ENCODE measurements at regions not wholly inside any gene's neighbourhood (a gene's known extent, or its start where the extent isn't known, plus 50 kb on each side); places are given as distances from the start of the nearest gene placed in this dataset.

DNA sequence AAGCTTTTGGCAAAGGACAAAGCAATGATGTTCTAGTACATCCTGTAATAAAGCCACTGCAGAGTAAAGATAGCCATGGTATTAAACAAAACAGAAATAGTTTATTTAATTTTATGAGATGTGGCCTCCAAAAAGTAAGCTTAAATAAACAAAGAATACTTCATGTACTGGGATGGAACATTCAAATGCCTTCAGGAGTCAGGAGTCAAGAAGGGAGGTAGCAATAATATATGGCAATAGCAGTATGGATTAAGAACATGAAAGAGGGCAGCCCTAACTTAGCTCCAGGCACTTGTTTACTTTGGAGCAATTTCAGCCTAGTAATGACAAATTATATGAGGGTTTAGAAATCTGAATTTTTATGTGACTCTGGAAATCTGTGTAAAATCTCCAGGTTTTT is 343.9 kb upstream of the THRB start:
- no peak for DNase-seq (ENCODE audit: low read depth)

GRCh38 chr3:24843955-24844354 is 349.3 kb upstream of the THRB start:
- DNase-seq (ENCODE audit: low read depth) = no peak

DNA sequence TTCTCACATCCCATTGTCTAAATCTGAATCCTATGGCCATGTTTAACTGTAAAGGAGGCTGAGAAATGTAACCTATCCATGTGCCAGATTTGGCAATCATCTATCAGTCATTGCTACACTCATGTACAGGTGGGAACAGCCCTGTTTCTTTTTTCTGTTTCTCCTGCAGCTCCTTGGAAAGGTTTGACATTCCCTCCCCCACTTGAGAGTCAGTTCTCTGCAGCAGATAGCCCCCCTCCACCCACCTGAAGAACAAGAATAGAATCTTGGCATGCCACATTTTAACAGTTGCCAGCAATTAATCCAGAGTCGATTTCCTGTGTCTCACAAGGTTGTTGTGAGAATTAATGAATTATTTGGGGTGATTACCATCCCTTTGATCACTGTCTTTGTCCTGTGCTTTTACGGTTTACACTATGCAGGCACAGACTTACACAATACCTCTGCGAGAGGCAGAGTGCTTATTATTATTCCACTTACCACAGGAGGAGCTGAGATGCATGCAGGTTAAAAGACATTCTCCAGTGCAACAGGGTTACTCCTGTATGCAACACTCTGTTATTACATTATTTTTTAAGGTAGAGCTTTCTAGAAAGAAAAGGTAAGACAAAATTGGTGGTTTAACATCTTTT is 351.0 kb upstream of the THRB start:
- no peak for DNase-seq (ENCODE audit: low read depth)

DNA sequence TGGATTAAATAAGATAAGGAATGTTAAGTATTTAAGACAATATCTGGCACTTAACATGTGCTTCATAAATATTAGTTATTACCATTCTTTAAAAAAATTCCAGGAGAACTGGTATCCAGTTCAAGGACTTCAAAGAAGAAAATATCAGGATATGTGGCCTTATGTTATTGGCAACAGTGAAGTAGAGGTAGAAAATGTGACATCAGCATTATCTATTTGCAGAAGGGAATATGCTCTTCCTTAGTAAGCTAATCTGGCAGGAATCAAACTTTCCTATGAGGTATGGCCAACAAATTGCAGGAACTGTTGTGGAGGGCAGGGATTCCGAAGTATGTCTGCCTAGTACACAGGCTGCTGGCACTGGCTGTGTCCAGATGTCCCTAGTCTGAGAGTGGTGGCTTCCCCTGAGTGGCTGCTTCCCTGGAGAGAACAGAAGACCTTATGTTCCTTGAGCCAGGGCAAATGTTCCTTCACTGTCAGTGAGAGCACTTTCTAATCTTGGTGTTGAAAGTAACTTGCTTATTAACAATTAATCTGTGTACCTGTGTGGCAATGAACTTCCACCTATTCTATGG is 351.7 kb upstream of the THRB start:
- DNase-seq (ENCODE audit: low read depth) = no peak

GRCh38 chr3:24850245-24850644 is 355.6 kb upstream of the THRB start:
- no peak for DNase-seq (ENCODE audit: low read depth)

- DNase-seq (ENCODE audit: low read depth) = no peak
Measured at GRCh38 chr3:24853685-24854490, 359.2 kb upstream of the THRB start.

GRCh38 chr3:24854748-24855147 is 360.1 kb upstream of the THRB start:
- no peak for DNase-seq (ENCODE audit: low read depth)

DNA sequence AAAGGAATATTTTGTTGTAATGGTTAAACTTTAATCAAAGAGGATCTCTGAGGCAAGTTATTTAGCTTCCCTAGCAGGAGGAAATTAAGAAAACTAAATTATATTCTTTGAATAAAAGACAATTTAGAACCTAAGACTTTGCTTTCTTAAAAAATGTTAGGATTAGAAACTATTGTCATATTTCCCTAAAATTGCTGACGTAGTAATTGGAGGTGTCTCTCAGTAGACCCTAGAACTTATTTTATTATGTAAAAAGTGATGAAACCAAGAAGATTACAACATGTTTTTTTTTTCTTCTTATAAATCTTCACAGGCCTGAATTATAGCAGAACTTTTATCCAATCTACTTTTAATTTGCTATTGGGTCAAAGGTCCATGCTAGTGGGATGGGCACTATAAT is 363.3 kb upstream of the THRB start:
- DNase-seq (ENCODE audit: low read depth) = no peak

- no peak for DNase-seq (ENCODE audit: low read depth)
Measured at GRCh38 chr3:24863215-24863614, 368.6 kb upstream of the THRB start.

DNA sequence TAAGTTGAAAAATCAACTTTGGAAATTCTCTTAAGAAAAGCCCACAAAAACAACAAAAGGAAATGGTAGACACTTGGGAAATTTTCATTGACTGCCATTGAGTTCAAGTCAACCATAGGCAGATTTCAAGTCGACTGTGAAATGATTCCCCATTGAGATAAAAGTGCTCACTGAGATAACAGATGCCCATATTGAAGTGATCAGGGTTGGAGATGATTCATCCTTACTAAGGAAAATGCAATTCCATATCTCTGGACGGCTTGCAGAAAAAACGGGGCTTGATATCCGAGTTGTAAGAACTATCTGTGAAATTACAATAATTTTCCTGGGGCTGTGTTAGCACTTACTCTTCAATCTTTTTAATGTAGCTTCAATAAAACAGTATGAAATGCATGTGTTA is 373.1 kb upstream of the THRB start:
- DNase-seq (ENCODE audit: low read depth) = peak; percentile 5

- DNase-seq (ENCODE audit: low read depth) = no peak
Measured at GRCh38 chr3:24881239-24881638, 386.6 kb upstream of the THRB start.

DNA sequence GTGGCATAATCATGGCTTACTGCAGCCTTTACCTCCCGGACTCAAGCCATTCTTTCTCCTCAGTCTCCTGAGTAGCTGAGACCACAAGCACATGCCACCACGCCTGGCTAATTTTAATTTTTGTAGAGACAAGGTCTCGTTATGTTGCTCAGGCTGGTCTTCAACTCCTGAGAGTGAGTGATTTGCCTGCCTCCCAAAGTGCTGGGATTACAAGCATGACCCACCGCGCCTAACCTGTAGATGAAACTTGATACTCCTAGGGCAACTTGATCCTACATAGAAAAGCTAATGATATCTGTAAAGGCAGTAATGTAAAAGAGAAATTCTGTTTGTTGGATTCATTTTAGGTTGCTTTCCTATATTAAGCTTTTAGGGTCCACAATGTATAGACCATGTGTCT is 391.9 kb upstream of the THRB start:
- DNase-seq (ENCODE audit: low read depth) = no peak

DNA sequence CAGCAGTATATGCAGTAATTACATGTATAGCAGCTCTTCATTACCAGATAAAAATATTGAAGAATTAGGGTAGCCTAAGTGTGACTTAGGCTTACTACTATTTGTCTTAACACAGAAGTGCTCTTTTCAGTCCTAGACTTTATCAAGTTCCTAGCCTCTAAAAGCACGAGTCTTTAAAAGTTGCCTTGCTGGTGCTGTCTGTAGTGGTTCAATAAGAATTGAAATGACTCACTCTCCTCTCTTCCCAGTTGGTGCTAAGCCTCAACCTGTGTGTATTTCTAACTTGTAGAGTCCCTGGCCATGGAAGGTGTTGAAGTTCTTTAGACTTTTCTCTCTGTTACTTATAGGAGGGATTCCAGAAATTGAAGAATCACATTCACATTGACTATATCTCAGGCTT is 395.4 kb upstream of the THRB start:
- DNase-seq (ENCODE audit: low read depth) = no peak

DNA sequence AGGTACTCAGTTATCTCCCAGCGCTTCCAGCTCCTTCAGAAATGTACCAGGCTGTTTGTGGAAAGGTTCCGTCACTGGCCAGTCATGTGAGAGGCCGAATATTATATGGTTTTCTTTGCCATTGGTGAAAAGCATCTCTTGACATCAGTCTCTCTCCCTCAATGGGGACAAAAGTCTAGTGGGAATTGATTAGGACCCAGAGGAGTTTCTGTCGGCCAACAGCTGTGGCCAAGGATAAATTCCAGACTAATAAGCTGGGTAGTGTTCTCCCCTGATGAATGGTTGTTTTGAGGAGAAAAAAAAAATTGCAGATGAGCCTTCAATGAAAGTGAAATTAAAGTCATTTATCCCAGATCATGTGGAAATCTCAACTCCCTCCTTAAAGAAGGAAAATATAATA is 404.7 kb upstream of the THRB start:
- DNase-seq (ENCODE audit: low read depth) = no peak

DNA sequence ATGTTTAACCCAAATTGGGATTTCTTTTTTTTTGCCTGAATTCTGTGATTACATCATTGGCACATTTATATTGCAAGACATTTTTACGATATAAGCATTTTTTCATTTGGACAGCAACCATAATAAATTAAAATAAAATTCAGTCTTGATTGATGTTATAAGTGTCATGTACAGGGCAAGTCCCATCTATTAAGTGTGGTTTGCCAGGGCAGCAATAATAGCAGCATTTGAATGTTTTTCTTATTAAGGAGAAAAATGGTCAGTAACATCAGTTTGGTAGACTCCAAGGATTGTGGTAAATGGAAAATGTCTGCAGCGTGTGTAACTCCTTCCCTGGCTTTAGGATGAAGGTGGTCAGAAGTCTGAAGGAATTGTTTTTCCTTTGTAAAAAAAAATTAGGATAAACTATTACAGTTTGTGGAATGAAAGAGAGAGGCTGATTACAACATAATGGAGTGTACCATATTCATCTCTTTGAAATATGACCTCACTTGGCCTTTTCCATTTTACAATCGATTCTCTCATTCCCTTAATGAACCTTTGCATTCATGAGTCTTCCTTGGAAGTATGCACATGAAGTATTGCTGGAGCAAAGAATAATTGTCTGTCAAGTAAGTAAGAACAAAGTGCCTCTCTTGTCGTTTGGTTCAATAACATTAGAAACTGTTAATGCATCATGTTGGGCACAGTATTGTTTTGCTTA is 405.4 kb upstream of the THRB start:
- no peak for DNase-seq (ENCODE audit: low read depth)

- peak; percentile 1 for DNase-seq (ENCODE audit: low read depth)
Measured at GRCh38 chr3:24905266-24905665, 410.6 kb upstream of the THRB start.

GRCh38 chr3:24907106-24907505 is 412.5 kb upstream of the THRB start:
- no peak for DNase-seq (ENCODE audit: low read depth)

GRCh38 chr3:24911076-24911475 is 416.4 kb upstream of the THRB start:
- DNase-seq (ENCODE audit: low read depth) = no peak

DNA sequence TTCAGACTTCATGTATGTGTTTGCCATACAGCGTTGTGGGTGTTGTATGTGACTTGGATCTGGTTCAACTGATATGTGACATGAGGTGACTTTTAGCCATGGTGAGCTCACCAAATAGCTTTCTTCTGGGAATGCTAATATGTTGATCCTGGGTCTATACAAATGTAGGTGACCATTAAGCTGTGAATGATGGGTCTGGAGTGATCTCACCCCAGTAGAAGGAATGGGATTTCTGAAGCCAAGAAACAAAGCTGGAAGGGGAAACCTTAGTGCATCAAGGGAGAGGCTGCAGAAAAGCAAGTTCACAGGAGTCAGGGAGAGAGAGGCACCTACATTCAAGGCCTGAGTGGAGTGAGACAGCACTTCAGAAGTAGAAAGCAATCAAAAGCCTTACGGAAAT is 421.0 kb upstream of the THRB start:
- DNase-seq (ENCODE audit: low read depth) = no peak

GRCh38 chr3:24917908-24918307 is 423.3 kb upstream of the THRB start:
- no peak for DNase-seq (ENCODE audit: low read depth)

DNA sequence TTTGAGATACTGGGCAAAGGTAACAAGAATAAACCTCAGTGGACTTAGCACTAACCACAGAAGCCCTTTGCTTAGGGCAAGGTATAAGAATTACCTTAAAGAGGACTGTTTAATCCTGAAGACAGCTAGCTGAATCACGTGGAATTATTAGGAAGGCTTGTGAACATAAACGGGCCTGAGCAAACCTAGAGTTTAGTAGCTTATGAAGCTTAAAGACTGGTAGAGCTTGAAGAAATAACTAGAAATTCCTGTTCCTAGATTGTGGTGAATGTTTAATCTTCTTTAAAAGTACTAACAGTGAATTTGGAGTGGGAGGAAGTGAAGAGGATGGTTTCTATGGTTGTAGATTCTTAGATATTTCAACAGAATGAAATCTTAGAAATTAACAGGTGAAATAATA is 428.9 kb upstream of the THRB start:
- no peak for DNase-seq (ENCODE audit: low read depth)

GRCh38 chr3:24929521-24929920 is 434.9 kb upstream of the THRB start:
- DNase-seq (ENCODE audit: low read depth) = no peak

DNA sequence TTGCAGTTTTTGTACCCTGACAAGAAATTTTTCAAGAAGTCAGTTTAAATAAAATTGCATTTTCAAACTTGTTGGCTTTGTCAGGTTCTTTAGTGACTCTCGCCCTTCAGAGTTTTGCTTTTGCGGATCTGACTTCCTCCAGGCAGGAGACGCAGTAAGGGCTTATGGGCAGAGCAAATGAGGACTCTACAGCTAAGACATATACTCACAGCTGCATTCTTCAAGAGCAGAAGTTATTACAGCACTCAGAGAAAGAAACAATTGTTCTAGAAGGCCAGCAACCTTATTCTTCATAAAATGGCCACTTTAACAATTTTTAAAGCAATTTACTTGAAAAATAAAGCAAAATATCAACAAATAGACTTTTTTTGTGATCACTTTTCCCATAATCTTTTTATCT is 438.8 kb upstream of the THRB start:
- DNase-seq (ENCODE audit: low read depth) = no peak
